HCT116 (cell line): ENCODE measurements at regions not wholly inside any gene's neighbourhood (a gene's known extent, or its start where the extent isn't known, plus 50 kb on each side); places are given as distances from the start of the nearest gene placed in this dataset.

Experiments
- ATF3 ChIP-seq: IDR thresholded peaks from 2 replicates; pipeline ENCODE4 v1.6.1; 2012
- CBX3 ChIP-seq: IDR thresholded peaks from 2 replicates; pipeline ENCODE4 v1.6.1; 2012; ENCODE audit warnings: low read depth
- CTCF ChIP-seq, 3 experiments: fragments of 200-600 bp in 1 of 3; sonication (generic) in 1 of 3; IDR thresholded peaks in 2 of 3; conservative IDR thresholded peaks in 1 of 3; 2 replicates each; pipeline ENCODE4 v1.5.1; 2012 to 2017; ENCODE audit warnings: low read depth in 2 of 3, low read length in 2 of 3, antibody characterized with exemption in 1 of 3, borderline replicate concordance in 1 of 3, control low read depth in 1 of 3, mild to moderate bottlenecking in 1 of 3, mixed read lengths in 1 of 3, mixed run types in 1 of 3, moderate library complexity in 1 of 3; ENCODE audit not compliant: insufficient read depth in 1 of 3
- EGR1 ChIP-seq: IDR thresholded peaks from 2 replicates; pipeline ENCODE4 v1.6.1; 2012; ENCODE audit warnings: low read depth
- ELF1 ChIP-seq: IDR thresholded peaks from 2 replicates; pipeline ENCODE4 v1.6.1; 2012; ENCODE audit warnings: low read depth, borderline replicate concordance
- EZH2 ChIP-seq: fragments of 200-600 bp; sonication (generic); IDR thresholded peaks from 2 replicates; pipeline ENCODE4 v1.6.1; 2017; ENCODE audit warnings: antibody characterized with exemption, mixed run types
- EZH2phosphoT487 ChIP-seq: fragments of 200-600 bp; IDR thresholded peaks from 2 replicates; pipeline ENCODE4 v1.6.1; 2018; ENCODE audit warnings: antibody characterized with exemption, borderline replicate concordance
- MAX ChIP-seq: IDR thresholded peaks from 2 replicates; pipeline ENCODE4 v1.6.1; 2012
- POLR2A ChIP-seq: IDR thresholded peaks from 2 replicates; pipeline ENCODE4 v1.7.0; 2011; ENCODE audit warnings: borderline replicate concordance; ENCODE audit not compliant: insufficient read depth, insufficient read length; ENCODE audit errors: extremely low read depth
- POLR2AphosphoS5 ChIP-seq: IDR thresholded peaks from 2 replicates; pipeline ENCODE4 v1.6.1; 2011; ENCODE audit warnings: mild to moderate bottlenecking, low read depth, low read length, moderate library complexity
- REST ChIP-seq: IDR thresholded peaks from 2 replicates; pipeline ENCODE4 v1.6.1; 2012; ENCODE audit warnings: low read depth
- SIN3A ChIP-seq: IDR thresholded peaks from 2 replicates; pipeline ENCODE4 v1.6.1; 2012; ENCODE audit warnings: low read depth
- SP1 ChIP-seq: IDR thresholded peaks from 2 replicates; pipeline ENCODE4 v1.6.1; 2012; ENCODE audit warnings: low read depth
- YY1 ChIP-seq: IDR thresholded peaks from 2 replicates; pipeline ENCODE4 v1.6.1; 2011; ENCODE audit warnings: low read length, low read depth, moderate library complexity, mild to moderate bottlenecking; ENCODE audit not compliant: insufficient replicate concordance; ENCODE audit errors: extremely low read depth

- TF ChIP-seq EZH2 (no peak), CTCF (IDR thresholded peaks at IDR 0.05 in 2 of 3, conservative IDR thresholded peaks at IDR 0.05 in 1 of 3; ENCODE audit: borderline replicate concordance in 1 of 3, insufficient read depth in 1 of 3, low read depth in 2 of 3, low read length in 2 of 3) (no peak), MAX (no peak), EZH2phosphoT487 (no peak), REST (no peak), POLR2A (no peak), POLR2AphosphoS5 (no peak), YY1 (no peak), ATF3 (no peak), ELF1 (no peak), SIN3A (no peak), EGR1 (no peak), CBX3 (no peak), SP1 (no peak)
These were observed 311.0 kb downstream of the PTEN start for GRCh38 chr10:88174391-88174790.
